Left lung (tissue), 4 donors: ENCODE measurements at regions not wholly inside any gene's neighbourhood (a gene's known extent, or its start where the extent isn't known, plus 50 kb on each side); places are given as distances from the start of the nearest gene placed in this dataset.

ENCODE experiments used
- ATAC-seq: fragments of 200-7000 bp; cut with Tn5 transposase; one replicate; pipeline ENCODE4 v1.9.1; 2020; ENCODE audit warnings: moderate library complexity
- DNase-seq, 4 donors: peaks; one replicate each; pipeline ENCODE4 v3.0.0-alpha.2; 2013 to 2020
- H3K27ac ChIP-seq, 2 donors: fragments of 200-600 bp; sonication (generic) in 1 of 2; one replicate each; pipeline versions ENCODE4 v1.5.0 to v1.8.0; 2020 to 2021
- H3K27me3 ChIP-seq, 2 donors: fragments of 200-600 bp; sonication (generic) in 1 of 2; one replicate each; pipeline versions ENCODE4 v1.5.0 to v1.8.0; 2020 to 2021
- H3K36me3 ChIP-seq, 2 donors: fragments of 200-600 bp; sonication (generic) in 1 of 2; one replicate each; pipeline versions ENCODE4 v1.5.0 to v1.8.0; 2020 to 2021
- H3K4me1 ChIP-seq, 2 donors: fragments of 200-600 bp; one replicate each; pipeline ENCODE4 v1.8.0; 2021
- H3K4me3 ChIP-seq, 2 donors: fragments of 200-600 bp; sonication (generic) in 1 of 2; one replicate each; pipeline versions ENCODE4 v1.5.0 to v1.8.0; 2020 to 2021; ENCODE audit warnings: mild to moderate bottlenecking in 1 of 2
- H3K9me3 ChIP-seq, 2 donors: fragments of 200-600 bp; sonication (generic) in 1 of 2; one replicate each; pipeline versions ENCODE4 v1.5.0 to v1.8.0; 2020 to 2021
- intact Hi-C, 2 donors: fragments of 100-400 bp; cut with DNase I; formaldehyde crosslinking; loops; one replicate each; pipeline versions ENCODE4 v1.11.2 to v1.14.2; 2022
- TF ChIP-seq, protein P1 (sequence below), 2 donors: fragments of 200-600 bp; sonication (generic) in 1 of 2; IDR thresholded peaks; one replicate each; pipeline versions ENCODE4 v1.5.0 to v1.8.0; 2021; ENCODE audit warnings: antibody characterized with exemption in 2 of 2
- donor health status: DM: no; HTN: yes; CAD: no.
- donor health status: DM: no; HTN: no; CAD: no.

DNA sequence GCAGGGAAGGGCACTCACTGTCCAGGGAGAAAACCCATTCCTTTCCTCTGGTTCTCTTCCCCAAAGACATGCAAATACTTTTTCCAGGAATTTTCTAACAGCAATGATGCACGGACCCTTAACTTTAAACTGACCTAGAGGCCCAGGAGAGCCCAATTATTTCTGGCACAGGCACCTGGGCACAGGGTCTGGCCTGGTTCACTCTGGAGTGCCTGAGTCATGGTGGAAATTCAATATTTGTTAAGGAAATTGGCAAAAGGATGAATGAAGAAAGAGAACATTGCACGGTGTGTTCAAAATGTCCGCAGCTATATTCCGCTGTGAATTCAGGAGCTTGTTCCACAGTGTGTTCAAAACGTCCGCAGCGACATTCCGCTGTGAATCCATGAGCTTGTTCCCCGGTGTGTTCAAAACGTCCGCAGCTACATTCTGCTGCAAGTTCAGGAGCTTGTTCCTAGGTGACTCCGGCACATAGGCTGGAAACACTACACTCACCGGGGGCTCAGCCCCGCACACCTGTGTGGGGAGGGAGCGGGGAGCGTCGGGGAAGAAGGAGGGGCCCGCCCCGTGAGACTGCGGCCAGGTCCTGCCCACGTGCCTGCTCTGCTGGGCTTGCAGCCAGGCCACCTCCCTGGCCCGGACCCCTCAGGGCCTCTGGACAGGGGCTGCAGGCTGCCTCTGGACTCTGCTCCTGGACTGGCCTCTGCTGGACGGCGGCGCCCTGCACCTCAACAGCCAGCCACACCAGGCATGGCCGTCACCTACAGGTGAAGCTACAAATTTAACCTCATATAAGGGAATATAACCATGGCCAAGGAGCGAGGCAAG is 72.0 kb upstream of the FAM20C start:
- Histone ChIP-seq H3K4me1 (peaks cover 0 to 57% of the 10 kb centered on the region in 2 donors), H3K27ac (peak overlapping the region in 1 of 2 donors; percentile 91), H3K4me3 (no peak overlapping the region), H3K36me3 (no peaks in the 10 kb centered on the region), H3K27me3 (peaks cover 0 to 29% of the 10 kb centered on the region in 2 donors), H3K9me3 (no peaks in the 10 kb centered on the region)
- intact Hi-C loops = no loop called here
- ATAC-seq (peak; percentile 71), DNase-seq (peak in 2 of 4 donors; percentile 48 to 80)
- TF ChIP-seq, protein P1, sequence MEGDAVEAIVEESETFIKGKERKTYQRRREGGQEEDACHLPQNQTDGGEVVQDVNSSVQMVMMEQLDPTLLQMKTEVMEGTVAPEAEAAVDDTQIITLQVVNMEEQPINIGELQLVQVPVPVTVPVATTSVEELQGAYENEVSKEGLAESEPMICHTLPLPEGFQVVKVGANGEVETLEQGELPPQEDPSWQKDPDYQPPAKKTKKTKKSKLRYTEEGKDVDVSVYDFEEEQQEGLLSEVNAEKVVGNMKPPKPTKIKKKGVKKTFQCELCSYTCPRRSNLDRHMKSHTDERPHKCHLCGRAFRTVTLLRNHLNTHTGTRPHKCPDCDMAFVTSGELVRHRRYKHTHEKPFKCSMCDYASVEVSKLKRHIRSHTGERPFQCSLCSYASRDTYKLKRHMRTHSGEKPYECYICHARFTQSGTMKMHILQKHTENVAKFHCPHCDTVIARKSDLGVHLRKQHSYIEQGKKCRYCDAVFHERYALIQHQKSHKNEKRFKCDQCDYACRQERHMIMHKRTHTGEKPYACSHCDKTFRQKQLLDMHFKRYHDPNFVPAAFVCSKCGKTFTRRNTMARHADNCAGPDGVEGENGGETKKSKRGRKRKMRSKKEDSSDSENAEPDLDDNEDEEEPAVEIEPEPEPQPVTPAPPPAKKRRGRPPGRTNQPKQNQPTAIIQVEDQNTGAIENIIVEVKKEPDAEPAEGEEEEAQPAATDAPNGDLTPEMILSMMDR (IDR thresholded peaks at IDR 0.05) = no peak

DNA sequence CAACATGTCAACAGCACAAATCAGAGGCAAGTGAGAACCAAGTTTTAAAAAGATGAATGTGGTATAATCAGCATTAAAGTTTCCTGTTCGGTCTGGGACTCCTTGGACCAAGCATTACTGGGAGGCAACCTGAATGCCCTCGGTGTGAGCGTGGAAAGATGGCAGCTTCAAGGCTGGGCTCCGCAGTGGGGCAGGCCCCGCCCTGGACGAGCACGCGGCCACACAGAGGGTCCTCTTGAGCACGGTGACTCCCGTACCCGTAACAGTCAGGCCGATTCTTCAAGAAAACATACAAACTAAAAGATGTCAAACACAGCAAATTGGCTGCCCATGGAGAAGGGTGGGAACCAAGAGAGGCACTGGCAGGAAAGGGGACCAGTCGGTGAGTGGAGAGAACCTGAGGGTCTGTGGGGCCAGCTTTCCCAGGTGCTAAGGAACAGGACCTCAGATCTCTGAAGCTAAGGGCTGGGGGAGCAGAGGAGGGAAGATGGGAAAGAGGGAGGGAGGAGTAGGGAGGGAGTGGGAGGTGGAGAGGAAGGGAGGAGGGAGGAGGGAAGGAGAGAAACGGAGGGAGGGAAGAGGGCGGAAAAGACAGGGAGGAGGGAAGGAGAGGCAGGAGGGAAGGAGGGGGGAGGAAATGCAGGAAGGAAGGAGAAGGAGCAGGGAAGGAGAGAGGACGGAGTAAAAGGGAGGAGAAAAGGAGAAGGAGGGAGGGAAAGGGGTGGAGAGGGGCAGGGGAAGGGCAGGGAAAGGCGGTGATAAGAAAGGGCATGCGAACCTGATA is 71.2 kb upstream of the FAM20C start:
- H3K27ac ChIP-seq = peak overlapping the region in 1 of 2 donors; percentile 91
- DNase-seq = peak in 1 of 4 donors; percentile 54

DNA sequence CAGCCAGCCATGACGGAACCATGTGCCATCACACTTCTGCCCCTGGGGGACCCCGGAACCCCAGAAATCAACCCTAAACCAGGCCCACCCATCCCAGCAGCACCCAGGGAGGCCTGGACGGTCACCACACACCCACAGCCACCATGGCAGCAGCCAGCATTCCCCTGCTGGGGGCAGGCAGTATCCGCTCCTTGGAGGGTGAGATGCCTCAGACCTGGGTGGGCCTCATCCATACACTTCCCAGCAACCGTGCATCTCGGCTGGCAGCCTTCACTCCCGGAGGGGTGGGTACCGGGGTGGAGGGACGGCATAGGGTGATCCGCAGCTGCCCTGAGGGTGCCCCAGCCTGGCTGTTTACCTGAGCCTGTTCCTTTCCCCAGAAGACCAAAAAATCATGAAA is 69.1 kb upstream of the FAM20C start:
- H3K4me3 ChIP-seq = no peak overlapping the region
- intact Hi-C loops = no loop called here
- no peak for ATAC-seq

More for the DNA sequence above, 71.2 kb upstream of the FAM20C start:
- H3K4me1 ChIP-seq = peaks cover 0 to 49% of the 10 kb centered on the region in 2 donors
- H3K36me3 ChIP-seq = no peaks in the 10 kb centered on the region
- H3K4me3 ChIP-seq = no peak overlapping the region
- H3K9me3 ChIP-seq = no peaks in the 10 kb centered on the region
- ATAC-seq = no peak
- TF ChIP-seq, protein P1 (IDR thresholded peaks at IDR 0.05) = no peak
- peaks cover 0 to 29% of the 10 kb centered on the region in 2 donors for H3K27me3 ChIP-seq
- intact Hi-C loops = no loop called here

DNA sequence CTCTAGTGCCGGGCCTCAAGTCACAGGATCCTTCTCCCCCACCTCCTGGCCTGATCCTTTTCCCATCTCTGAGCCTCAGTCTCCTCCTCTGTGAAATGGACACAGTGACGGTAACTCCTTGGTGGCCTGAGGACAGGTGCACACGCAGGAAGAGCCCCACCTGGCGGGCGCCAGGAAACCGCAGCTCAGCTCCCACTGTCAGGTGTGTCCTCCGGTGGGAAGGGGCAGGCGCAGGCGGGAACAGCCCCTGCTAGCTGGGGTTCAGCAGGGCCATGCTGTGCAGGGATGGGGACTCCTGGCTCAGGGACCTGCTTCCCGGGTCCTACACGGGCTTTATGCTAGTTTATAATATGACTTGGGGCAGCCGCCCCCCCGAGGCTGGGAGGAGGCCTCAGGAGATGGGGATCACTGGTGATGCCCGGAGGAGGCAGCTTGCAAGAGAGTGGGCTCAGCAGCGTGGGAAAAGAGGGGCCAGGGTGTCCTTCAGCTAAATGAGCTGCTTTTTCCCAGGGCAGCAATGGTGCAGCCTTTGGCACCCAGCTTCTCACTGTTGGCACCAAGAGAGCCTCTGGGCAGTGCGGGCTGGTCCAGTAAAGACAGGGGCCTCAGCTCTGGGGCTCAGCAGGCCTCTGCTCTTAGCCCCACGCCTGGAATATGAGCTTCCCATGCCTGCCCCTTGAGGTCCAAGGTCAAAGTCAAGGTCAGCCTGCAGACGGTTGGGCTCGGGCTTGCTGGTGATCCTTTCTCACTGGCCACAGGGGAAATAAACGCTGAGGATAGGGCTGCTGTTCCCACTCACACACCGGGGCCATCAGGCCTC is 68.0 kb upstream of the FAM20C start:
- H3K4me3 ChIP-seq = no peak overlapping the region
- peaks cover 0 to 14% of the 10 kb centered on the region in 2 donors for H3K27me3 ChIP-seq
- no peak overlapping the region for H3K27ac ChIP-seq
- ATAC-seq (no peak), DNase-seq (peak in 1 of 4 donors; percentile 61)
- peaks cover 0 to 39% of the 10 kb centered on the region in 2 donors for H3K4me1 ChIP-seq
- intact Hi-C loops = no loop called here
- H3K36me3 ChIP-seq = no peaks in the 10 kb centered on the region
- no peaks in the 10 kb centered on the region for H3K9me3 ChIP-seq
- TF ChIP-seq, protein P1 (IDR thresholded peaks at IDR 0.05) = no peak

More for the DNA sequence above, 69.1 kb upstream of the FAM20C start:
- Histone ChIP-seq H3K36me3 (no peaks in the 10 kb centered on the region), H3K27me3 (peaks cover 0 to 25% of the 10 kb centered on the region in 2 donors), H3K4me1 (peaks cover 0 to 40% of the 10 kb centered on the region in 2 donors), H3K9me3 (no peaks in the 10 kb centered on the region), H3K27ac (no peak overlapping the region)
- DNase-seq = peak in 1 of 4 donors; percentile 53
- TF ChIP-seq, protein P1 (IDR thresholded peaks at IDR 0.05) = no peak
